ENCODE measurements at regions not wholly inside any gene's neighbourhood (a gene's known extent, or its start where the extent isn't known, plus 50 kb on each side); places are given as distances from the start of the nearest gene placed in this dataset.

GRCh38 chr17:70859829-70860228 is 690.5 kb downstream of the KCNJ2 start:
- no CpG with 5 or more reads among the region's 1 CpG for WGBS, 2 experiments (ENCODE audit: extremely low coverage in 2 of 2, insufficient read length in 1 of 2)
- no peak overlapping the region for H4K91ac ChIP-seq (ENCODE audit: insufficient read depth, low read depth, low read length)
- no peak overlapping the region for H3K23ac ChIP-seq (ENCODE audit: low read depth, low read length)
- no peak for TF ChIP-seq CHD1 (IDR thresholded peaks at IDR 0.05; ENCODE audit: low read depth, low read length)
- no peak for TF ChIP-seq SMC3 (IDR thresholded peaks at IDR 0.05; ENCODE audit: low read depth, low read length)
- no peak for TF ChIP-seq MXI1 (IDR thresholded peaks at IDR 0.05; ENCODE audit: borderline replicate concordance, low read depth, low read length)
- TF ChIP-seq CTCF (conservative IDR thresholded peaks at IDR 0.05; ENCODE audit: low read depth, low read length) = no peak
- no peak for TF ChIP-seq MAFK (IDR thresholded peaks at IDR 0.05; ENCODE audit: low read depth, low read length)
- no peak for TF ChIP-seq POLR2A (IDR thresholded peaks at IDR 0.05; ENCODE audit: low read depth, low read length)
- TF ChIP-seq ELK1 (IDR thresholded peaks at IDR 0.05; ENCODE audit: borderline replicate concordance, low read depth, low read length) = no peak
- no peak for TF ChIP-seq RFX5 (IDR thresholded peaks at IDR 0.05; ENCODE audit: low read depth, low read length)
- no peak for TF ChIP-seq RCOR1 (IDR thresholded peaks at IDR 0.05; ENCODE audit: insufficient replicate concordance, low read length)
- no peak for TF ChIP-seq NFE2L2 (IDR thresholded peaks at IDR 0.05; ENCODE audit: low read depth, low read length)
- no peak for TF ChIP-seq FOS (IDR thresholded peaks at IDR 0.05; ENCODE audit: low read depth, low read length)
- no peak for TF ChIP-seq MAZ (IDR thresholded peaks at IDR 0.05; ENCODE audit: borderline replicate concordance, low read depth, low read length)
- TF ChIP-seq USF2 (IDR thresholded peaks at IDR 0.05; ENCODE audit: low read depth, low read length) = no peak
- no peak for TF ChIP-seq BHLHE40 (IDR thresholded peaks at IDR 0.05; ENCODE audit: low read depth, low read length)
- no peak for TF ChIP-seq CEBPB (IDR thresholded peaks at IDR 0.05; ENCODE audit: low read depth, low read length)
- TF ChIP-seq RAD21 (IDR thresholded peaks at IDR 0.05; ENCODE audit: low read length) = no peak
- ChIA-PET POLR2A (ENCODE audit: unreplicated experiment) (no interaction called here), CTCF (no interaction called here)
- no peak overlapping the region for H3K14ac ChIP-seq (replicated peaks; ENCODE audit: low read depth, low read length)
- peaks cover 6% of the 10 kb centered on the region for H3K4me1 ChIP-seq (ENCODE audit: control insufficient read depth, insufficient read depth, low read length)
- no peak overlapping the region for H2AK5ac ChIP-seq (ENCODE audit: low read depth, low read length)
- H3K9me1 ChIP-seq (ENCODE audit: insufficient read depth, low read length) = 0 out of 2 replicates have a peak, but pooled peaks cover 2% of the 10 kb centered on the region
- no peak overlapping the region for H2BK15ac ChIP-seq (ENCODE audit: low read depth, low read length)
- H3K27me3 ChIP-seq (ENCODE audit: control insufficient read depth, insufficient read depth, low read length) = no peaks in the 10 kb centered on the region
- H3K9ac ChIP-seq (ENCODE audit: low read depth, low read length) = no peak overlapping the region
- no peak overlapping the region for H3K4ac ChIP-seq (ENCODE audit: low read depth, low read length)
- H2AK9ac ChIP-seq (replicated peaks; ENCODE audit: low read depth, low read length, poor library complexity) = no peak overlapping the region
- no peak overlapping the region for H2BK20ac ChIP-seq (ENCODE audit: low read depth, low read length)
- no peak overlapping the region for H3K4me2 ChIP-seq (ENCODE audit: low read depth, low read length)
- dilution Hi-C loops (cut with HindIII; ENCODE audit: low sequenced_read_pairs, unreplicated experiment) = no loop called here
- peak; percentile 3 for DNase-seq
- no peaks in the 10 kb centered on the region for H3K36me3 ChIP-seq (ENCODE audit: control insufficient read depth, insufficient read depth, low read length)
- no peak overlapping the region for H3K27ac ChIP-seq (ENCODE audit: insufficient read depth, low read length)
- no peak overlapping the region for H4K5ac ChIP-seq (ENCODE audit: low read depth, low read length)
- H2BK5ac ChIP-seq (ENCODE audit: low read depth, low read length, poor library complexity, severe bottlenecking) = no peak overlapping the region
- in situ Hi-C loops (cut with MboI; ENCODE audit: low sequenced_read_pairs) = no loop called here
- H3K4me3 ChIP-seq (ENCODE audit: insufficient read depth, low read depth, low read length) = no peak overlapping the region
- ATAC-seq (ENCODE audit: low read depth) = no peak
- intact Hi-C loops (cut with micrococcal nuclease) = no loop called here
- no peak overlapping the region for H4K8ac ChIP-seq (ENCODE audit: low read depth in 2 of 2, low read length in 2 of 2)
- no TSS peak for BruUV-seq (replicated peaks)
- H2BK120ac ChIP-seq (ENCODE audit: low read depth, low read length) = no peak overlapping the region
- H3K9me3 ChIP-seq (ENCODE audit: control insufficient read depth, insufficient read depth, low read length) = no peaks in the 10 kb centered on the region
- H3K79me1 ChIP-seq (ENCODE audit: low read depth in 1 of 2, low read length in 2 of 2) = no peaks in the 10 kb centered on the region
- no peaks in the 10 kb centered on the region for H4K20me1 ChIP-seq (ENCODE audit: insufficient read depth, low read length)
- H2AFZ ChIP-seq (replicated peaks; ENCODE audit: low read length, poor library complexity) = no peak overlapping the region
- H3K56ac ChIP-seq (ENCODE audit: extremely low read depth, insufficient read depth, low read length) = no peak overlapping the region
- H3K18ac ChIP-seq (ENCODE audit: low read depth, low read length) = no peak overlapping the region

All from IMR-90 (cell line).